ENCODE measurements at regions not wholly inside any gene's neighbourhood (a gene's known extent, or its start where the extent isn't known, plus 50 kb on each side); places are given as distances from the start of the nearest gene placed in this dataset.

GRCh38 chr1:30605441-30605920 lies 117.9 kb downstream of the MATN1 start:
- no peak for TF ChIP-seq CTCF (IDR thresholded peaks at IDR 0.05 in 2 of 3, conservative IDR thresholded peaks at IDR 0.05 in 1 of 3; ENCODE audit: borderline replicate concordance in 1 of 3, insufficient read depth in 1 of 3, low read depth in 2 of 3, low read length in 2 of 3)
- TF ChIP-seq REST (IDR thresholded peaks at IDR 0.05; ENCODE audit: low read depth): no peak
- TF ChIP-seq ZBTB33 (IDR thresholded peaks at IDR 0.05; ENCODE audit: extremely low read depth, insufficient replicate concordance, low read length): no peak
- TF ChIP-seq EGR1 (IDR thresholded peaks at IDR 0.05; ENCODE audit: low read depth): no peak
- no peak for TF ChIP-seq ZFX (IDR thresholded peaks at IDR 0.05)
- TF ChIP-seq ATF3 (IDR thresholded peaks at IDR 0.05): no peak
- no peak for TF ChIP-seq RAD21 (IDR thresholded peaks at IDR 0.05; ENCODE audit: low read depth)

Measured in HCT116 (cell line).